ENCODE measurements at regions not wholly inside any gene's neighbourhood (a gene's known extent, or its start where the extent isn't known, plus 50 kb on each side); places are given as distances from the start of the nearest gene placed in this dataset.
A peak's percentile ranks its signal among the peaks of the same experiment; 100 is the strongest.

DNA sequence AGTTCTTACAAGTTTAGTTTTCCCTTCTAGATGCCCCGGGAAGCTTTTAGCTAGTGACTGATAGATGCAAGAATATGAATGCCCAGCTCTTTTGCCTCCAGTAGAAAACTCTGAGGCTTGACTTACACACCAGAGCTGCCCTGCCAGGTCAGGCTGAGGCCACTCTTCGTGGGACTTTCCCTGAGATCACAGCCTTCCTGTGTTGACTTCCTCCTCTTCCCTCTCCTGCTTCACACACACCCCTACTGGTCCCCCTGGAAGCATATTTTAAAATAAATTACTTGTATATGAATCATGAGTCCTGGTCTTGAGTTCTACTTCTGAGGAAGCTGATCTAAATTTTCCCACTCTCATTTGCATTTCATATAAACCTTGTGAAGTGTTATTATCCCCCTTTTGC, 413.7 kb downstream of the PDCD6IP start:
- H3K36me3 ChIP-seq = no peaks in the 10 kb centered on the region
- peaks cover 0 to 25% (median 14%) of the 10 kb centered on the region in 9 donors for H3K4me1 ChIP-seq
- intact Hi-C loops (cut with DNase I) = no loop called here
- ATAC-seq (peak in 3 of 8 donors; percentile 38 to 61 (median 59)), DNase-seq (no peak)
- H3K4me3 ChIP-seq = no peak overlapping the region
- H3K9me3 ChIP-seq = no peaks in the 10 kb centered on the region
- TF ChIP-seq, protein P1, sequence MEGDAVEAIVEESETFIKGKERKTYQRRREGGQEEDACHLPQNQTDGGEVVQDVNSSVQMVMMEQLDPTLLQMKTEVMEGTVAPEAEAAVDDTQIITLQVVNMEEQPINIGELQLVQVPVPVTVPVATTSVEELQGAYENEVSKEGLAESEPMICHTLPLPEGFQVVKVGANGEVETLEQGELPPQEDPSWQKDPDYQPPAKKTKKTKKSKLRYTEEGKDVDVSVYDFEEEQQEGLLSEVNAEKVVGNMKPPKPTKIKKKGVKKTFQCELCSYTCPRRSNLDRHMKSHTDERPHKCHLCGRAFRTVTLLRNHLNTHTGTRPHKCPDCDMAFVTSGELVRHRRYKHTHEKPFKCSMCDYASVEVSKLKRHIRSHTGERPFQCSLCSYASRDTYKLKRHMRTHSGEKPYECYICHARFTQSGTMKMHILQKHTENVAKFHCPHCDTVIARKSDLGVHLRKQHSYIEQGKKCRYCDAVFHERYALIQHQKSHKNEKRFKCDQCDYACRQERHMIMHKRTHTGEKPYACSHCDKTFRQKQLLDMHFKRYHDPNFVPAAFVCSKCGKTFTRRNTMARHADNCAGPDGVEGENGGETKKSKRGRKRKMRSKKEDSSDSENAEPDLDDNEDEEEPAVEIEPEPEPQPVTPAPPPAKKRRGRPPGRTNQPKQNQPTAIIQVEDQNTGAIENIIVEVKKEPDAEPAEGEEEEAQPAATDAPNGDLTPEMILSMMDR (IDR thresholded peaks at IDR 0.05) = no peak
- 53 to 63% methylated on average over 2 of the region's 2 CpGs for WGBS, 2 donors
- H3K27ac ChIP-seq = peak overlapping the region in 1 of 10 donors; percentile 65
- no peaks in the 10 kb centered on the region for H3K27me3 ChIP-seq

DNA sequence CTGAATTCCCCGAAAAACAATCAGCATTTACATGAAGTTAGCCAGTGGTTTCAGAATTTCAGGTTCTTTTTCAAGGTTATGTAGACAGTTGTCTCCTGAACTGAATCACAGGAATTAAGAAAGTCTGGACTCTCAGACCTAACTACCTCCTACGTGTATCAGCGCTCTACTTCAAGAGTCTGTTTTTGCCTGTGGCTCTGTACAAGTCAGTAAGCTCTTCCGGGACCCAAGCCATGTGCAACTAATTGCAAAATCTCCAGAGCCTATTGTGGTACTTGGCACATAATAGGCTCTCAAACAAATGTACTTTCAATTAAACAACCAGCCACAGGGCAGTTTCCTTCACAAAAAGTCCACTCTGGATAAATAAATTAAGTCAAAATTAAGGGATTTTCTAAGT, 414.2 kb downstream of the PDCD6IP start:
- Histone ChIP-seq H3K36me3 (no peaks in the 10 kb centered on the region), H3K27me3 (no peaks in the 10 kb centered on the region), H3K4me1 (peaks cover 0 to 25% (median 14%) of the 10 kb centered on the region in 9 donors), H3K4me3 (no peak overlapping the region), H3K27ac (peak overlapping the region in 1 of 10 donors; percentile 65), H3K9me3 (no peaks in the 10 kb centered on the region)
- ATAC-seq (peak in 7 of 8 donors; percentile 64 to 93 (median 74)), DNase-seq (no peak)
- WGBS, 2 donors = 50 to 67% methylated on average over 4 of the region's 4 CpGs
- TF ChIP-seq, protein P1 (IDR thresholded peaks at IDR 0.05) = no peak
- intact Hi-C loops (cut with DNase I) = no loop called here

DNA sequence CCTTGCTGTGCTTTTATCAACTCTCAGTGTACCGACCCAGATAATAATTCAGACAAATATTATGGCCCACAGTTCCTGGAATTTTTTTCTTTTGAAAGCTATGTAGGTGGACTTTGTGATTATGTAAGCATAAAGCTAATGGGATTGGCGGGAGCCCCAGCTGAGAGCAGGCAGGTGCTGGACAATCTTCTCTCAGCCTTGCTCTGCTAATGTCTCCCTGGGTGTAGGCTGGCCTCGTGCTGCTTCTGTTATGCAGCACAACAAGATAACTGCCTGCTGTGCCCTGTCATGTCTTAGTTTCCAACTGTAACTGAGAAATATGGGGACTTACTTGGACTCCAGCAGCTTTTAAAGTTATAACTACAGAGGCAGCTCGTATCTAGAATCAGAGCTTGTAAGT, 415.0 kb downstream of the PDCD6IP start:
- ATAC-seq (peak in 3 of 8 donors; percentile 28 to 52 (median 46)), DNase-seq (no peak)
- Histone ChIP-seq H3K27ac (no peak overlapping the region), H3K36me3 (no peaks in the 10 kb centered on the region), H3K27me3 (no peaks in the 10 kb centered on the region), H3K4me3 (no peak overlapping the region), H3K9me3 (no peaks in the 10 kb centered on the region), H3K4me1 (peaks cover 0 to 23% (median 14%) of the 10 kb centered on the region in 9 donors)
- 72 to 74% methylated on average over 4 of the region's 4 CpGs for WGBS, 2 donors
- intact Hi-C loops (cut with DNase I) = no loop called here
- TF ChIP-seq, protein P1 (IDR thresholded peaks at IDR 0.05) = no peak

DNA sequence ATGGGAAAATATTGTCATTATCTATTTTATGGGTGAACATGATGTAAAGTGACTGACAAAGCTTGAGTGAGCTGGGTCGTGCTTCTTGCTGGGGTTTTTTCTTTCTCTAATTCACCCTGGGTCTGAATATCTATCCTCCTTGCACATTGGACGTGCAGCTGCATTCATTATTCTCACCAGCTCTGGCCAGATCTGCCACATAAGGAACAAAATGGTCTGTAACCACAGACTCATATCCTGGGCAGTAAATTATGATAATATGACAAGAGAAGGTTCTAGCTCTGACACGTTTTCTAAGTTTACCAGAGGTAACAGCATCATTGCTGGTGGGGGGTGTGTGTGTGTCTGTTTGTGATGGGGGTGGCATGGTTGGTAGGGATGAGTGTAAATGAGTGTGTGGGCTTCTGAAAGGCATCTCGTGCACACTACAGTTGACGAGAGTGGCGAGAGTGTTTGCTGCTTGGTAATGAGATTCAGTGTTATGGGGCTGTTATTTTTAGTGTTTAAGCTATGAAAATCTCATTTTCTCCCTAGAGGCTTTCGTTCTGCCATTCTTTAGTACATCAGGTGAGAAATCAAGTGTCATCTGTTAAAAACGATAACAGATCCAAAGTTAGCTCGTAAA, 418.4 kb downstream of the PDCD6IP start:
- Histone ChIP-seq H3K9me3 (no peaks in the 10 kb centered on the region), H3K27ac (no peak overlapping the region), H3K4me1 (peaks cover 0 to 18% (median 13%) of the 10 kb centered on the region in 9 donors), H3K36me3 (no peaks in the 10 kb centered on the region), H3K27me3 (no peaks in the 10 kb centered on the region), H3K4me3 (no peak overlapping the region)
- TF ChIP-seq, protein P1 (IDR thresholded peaks at IDR 0.05) = no peak
- intact Hi-C loops (cut with DNase I) = no loop called here
- 87 to 89% methylated on average over 9 of the region's 9 CpGs for WGBS, 2 donors
- DNase-seq = no peak
- no peak for ATAC-seq

Measured in heart right ventricle (tissue), 16 donors.